ENCODE measurements at regions not wholly inside any gene's neighbourhood (a gene's known extent, or its start where the extent isn't known, plus 50 kb on each side); places are given as distances from the start of the nearest gene placed in this dataset.

- H3K9me3 Mint-ChIP-seq, result no peaks in the 10 kb centered on the region
- no peaks in the 10 kb centered on the region for H3K4me1 Mint-ChIP-seq (ENCODE audit: low read depth)
- DNase-seq (no peak), ATAC-seq (no peak)
- no peaks in the 10 kb centered on the region for H3K36me3 Mint-ChIP-seq (ENCODE audit: insufficient read depth)
- no peak overlapping the region for H3K4me3 Mint-ChIP-seq
- H3K27me3 Mint-ChIP-seq (ENCODE audit: low read depth), result no peaks in the 10 kb centered on the region
Observed at GRCh38 chr3:144244662-144245061, 273.0 kb downstream of the DIPK2A start.

DNA sequence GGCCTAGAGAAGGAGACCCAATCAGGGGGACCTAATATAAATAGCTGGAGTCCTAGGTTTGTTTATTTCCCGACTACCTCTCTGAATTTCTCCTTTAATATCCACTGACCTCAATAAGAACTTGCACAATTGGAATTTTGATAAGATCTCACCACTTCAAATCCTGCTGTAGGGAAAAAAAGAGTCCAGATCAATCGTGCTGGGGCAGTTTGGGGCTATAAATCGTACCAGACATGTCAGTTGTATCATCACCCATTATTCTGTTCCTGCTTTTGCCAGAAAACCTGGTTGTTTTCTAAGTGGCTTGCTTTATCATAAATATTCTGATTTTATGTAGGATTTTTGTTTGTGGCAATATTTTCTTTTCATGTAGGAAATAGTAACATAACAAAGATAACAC lies 281.3 kb downstream of the DIPK2A start:
- Mint-ChIP-seq H3K4me1 (ENCODE audit: low read depth) (no peaks in the 10 kb centered on the region), H3K4me3 (no peak overlapping the region), H3K36me3 (ENCODE audit: insufficient read depth) (no peaks in the 10 kb centered on the region), H3K27me3 (ENCODE audit: low read depth) (no peaks in the 10 kb centered on the region), H3K9me3 (no peaks in the 10 kb centered on the region)
- ATAC-seq (no peak), DNase-seq (no peak)

DNA sequence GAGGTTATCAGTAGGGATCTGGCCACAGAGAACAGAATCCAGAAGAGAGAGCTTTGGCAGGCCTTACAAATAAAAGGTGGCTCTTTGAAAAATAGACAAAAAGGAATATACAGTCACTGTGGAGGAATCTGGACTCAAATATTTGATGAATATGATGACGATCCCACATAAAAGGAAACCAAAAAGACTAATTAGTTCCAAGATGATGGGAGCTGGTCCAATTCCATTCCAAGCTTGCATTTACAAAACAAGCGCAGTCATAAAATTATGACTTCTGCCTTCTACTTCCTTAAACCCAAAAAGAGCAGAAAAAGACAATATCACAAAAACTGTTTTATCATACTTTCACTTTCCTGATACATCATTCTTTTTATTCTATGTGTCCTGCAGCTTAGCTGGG lies 285.8 kb downstream of the DIPK2A start:
- Mint-ChIP-seq H3K27me3 (ENCODE audit: low read depth) (peaks cover 2% of the 10 kb centered on the region), H3K4me3 (no peak overlapping the region), H3K9me3 (no peaks in the 10 kb centered on the region), H3K36me3 (ENCODE audit: insufficient read depth) (no peaks in the 10 kb centered on the region), H3K4me1 (ENCODE audit: low read depth) (no peaks in the 10 kb centered on the region)
- ATAC-seq (no peak), DNase-seq (no peak)

GRCh38 chr3:144259267-144259666 lies 287.6 kb downstream of the DIPK2A start:
- H3K4me3 Mint-ChIP-seq, result no peak overlapping the region
- H3K4me1 Mint-ChIP-seq (ENCODE audit: low read depth), result no peaks in the 10 kb centered on the region
- H3K36me3 Mint-ChIP-seq (ENCODE audit: insufficient read depth), result no peaks in the 10 kb centered on the region
- H3K9me3 Mint-ChIP-seq, result no peaks in the 10 kb centered on the region
- DNase-seq, result no peak
- no peak for ATAC-seq
- peaks cover 2% of the 10 kb centered on the region for H3K27me3 Mint-ChIP-seq (ENCODE audit: low read depth)

DNA sequence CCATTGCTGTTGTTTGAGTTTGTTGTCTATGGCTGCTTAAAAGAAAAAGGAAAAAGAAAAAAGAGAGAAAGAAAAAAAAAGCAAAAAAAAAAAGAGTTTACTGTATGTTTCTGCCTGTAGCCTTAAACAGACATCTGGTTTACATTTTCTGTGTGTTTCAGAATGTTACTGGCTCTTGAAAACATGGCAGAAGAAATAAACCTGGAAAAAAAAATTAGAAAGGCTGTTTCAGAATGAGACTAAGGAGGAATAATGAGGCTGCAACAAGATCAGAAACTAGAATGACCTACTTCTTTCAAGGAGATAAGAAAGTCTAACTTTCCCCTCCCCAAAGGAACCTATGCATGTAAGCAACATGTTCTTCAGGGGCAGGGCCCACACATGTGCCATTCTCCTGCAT lies 292.1 kb downstream of the DIPK2A start:
- no peak for ATAC-seq
- Mint-ChIP-seq H3K4me3 (no peak overlapping the region), H3K27me3 (ENCODE audit: low read depth) (peaks cover 2% of the 10 kb centered on the region), H3K9me3 (peaks cover 3% of the 10 kb centered on the region), H3K4me1 (ENCODE audit: low read depth) (no peaks in the 10 kb centered on the region), H3K36me3 (ENCODE audit: insufficient read depth) (no peaks in the 10 kb centered on the region)
- no peak for DNase-seq

DNA sequence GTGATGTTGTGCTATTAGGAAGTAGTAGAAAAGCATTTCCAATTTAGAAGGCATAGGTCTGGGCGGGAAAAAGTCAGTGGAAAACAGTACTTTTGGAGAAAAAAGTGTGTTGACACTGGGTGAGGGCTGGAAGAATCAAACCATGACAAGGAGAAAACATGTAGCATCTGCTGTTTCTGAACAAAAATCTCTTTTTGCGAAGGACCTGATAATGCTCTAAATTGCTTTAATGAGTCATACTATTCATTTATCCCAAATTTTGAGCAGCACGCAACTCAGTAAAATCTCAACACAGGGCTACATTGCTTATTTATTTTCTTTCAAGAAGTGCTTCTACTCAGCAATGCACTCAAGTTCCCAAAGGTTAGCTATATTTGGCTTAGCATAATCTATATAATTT lies 292.7 kb downstream of the DIPK2A start:
- H3K36me3 Mint-ChIP-seq (ENCODE audit: insufficient read depth), result no peaks in the 10 kb centered on the region
- DNase-seq, result no peak
- no peak overlapping the region for H3K4me3 Mint-ChIP-seq
- no peaks in the 10 kb centered on the region for H3K27me3 Mint-ChIP-seq (ENCODE audit: low read depth)
- H3K4me1 Mint-ChIP-seq (ENCODE audit: low read depth), result no peaks in the 10 kb centered on the region
- H3K9me3 Mint-ChIP-seq, result peaks cover 3% of the 10 kb centered on the region
- no peak for ATAC-seq

GRCh38 chr3:144264794-144265193 lies 293.2 kb downstream of the DIPK2A start:
- H3K36me3 Mint-ChIP-seq (ENCODE audit: insufficient read depth), result no peaks in the 10 kb centered on the region
- peaks cover 3% of the 10 kb centered on the region for H3K9me3 Mint-ChIP-seq
- no peaks in the 10 kb centered on the region for H3K27me3 Mint-ChIP-seq (ENCODE audit: low read depth)
- no peak for DNase-seq
- no peak overlapping the region for H3K4me3 Mint-ChIP-seq
- H3K4me1 Mint-ChIP-seq (ENCODE audit: low read depth), result no peaks in the 10 kb centered on the region
- ATAC-seq, result no peak

DNA sequence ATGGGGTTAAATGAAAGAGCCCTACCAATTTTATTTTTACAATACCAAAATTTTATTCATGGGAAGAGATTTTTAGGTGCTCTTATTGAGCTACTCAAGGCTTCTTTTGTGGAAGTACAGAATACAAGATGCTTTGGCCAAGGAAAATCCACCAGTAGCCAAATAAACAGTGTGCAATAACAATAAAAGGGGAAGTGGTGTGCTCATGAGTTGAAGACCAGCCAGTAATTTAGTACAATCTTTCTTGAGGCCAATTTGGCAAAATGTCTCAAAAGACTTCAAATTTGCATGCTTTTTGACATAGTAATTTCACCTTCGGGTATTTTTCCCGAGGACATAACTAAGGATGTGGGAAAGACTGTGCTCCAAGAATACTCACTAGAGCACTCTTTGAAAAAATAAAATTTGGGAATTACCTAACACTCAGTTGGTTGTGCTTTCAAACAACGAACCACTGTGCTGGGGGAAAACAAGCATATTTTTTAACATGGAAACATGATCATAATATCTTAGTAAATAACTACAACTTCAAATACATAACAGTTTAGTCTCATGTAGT lies 294.0 kb downstream of the DIPK2A start:
- ATAC-seq (no peak), DNase-seq (no peak)
- H3K9me3 Mint-ChIP-seq, result peaks cover 3% of the 10 kb centered on the region
- no peaks in the 10 kb centered on the region for H3K36me3 Mint-ChIP-seq (ENCODE audit: insufficient read depth)
- no peaks in the 10 kb centered on the region for H3K27me3 Mint-ChIP-seq (ENCODE audit: low read depth)
- H3K4me3 Mint-ChIP-seq, result no peak overlapping the region
- H3K4me1 Mint-ChIP-seq (ENCODE audit: low read depth), result no peaks in the 10 kb centered on the region

DNA sequence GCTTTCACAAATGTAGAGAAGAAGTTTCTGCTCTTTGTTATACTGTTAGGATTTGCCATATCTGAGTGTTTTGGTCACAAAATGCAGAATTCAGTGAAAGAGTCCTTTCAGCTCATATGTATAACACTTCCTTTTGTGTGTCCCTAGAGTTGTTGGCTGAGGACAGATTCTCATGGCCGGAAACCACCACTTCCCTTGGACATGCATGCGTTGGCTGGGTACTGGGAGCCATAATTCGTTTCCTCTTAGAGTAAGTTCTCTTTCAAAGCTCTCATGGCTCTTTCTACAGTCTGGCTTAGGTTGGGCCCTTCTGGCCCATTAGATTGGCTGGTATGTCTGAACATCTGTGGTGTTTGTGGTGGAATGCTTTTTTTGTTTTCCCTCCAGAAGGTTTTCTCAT lies 298.5 kb downstream of the DIPK2A start:
- Mint-ChIP-seq H3K4me3 (no peak overlapping the region), H3K36me3 (ENCODE audit: insufficient read depth) (no peaks in the 10 kb centered on the region), H3K4me1 (ENCODE audit: low read depth) (peaks cover 3% of the 10 kb centered on the region), H3K27me3 (ENCODE audit: low read depth) (no peaks in the 10 kb centered on the region), H3K9me3 (peaks cover 2% of the 10 kb centered on the region)
- DNase-seq (no peak), ATAC-seq (no peak)

GRCh38 chr3:144272680-144273079 lies 301.1 kb downstream of the DIPK2A start:
- no peaks in the 10 kb centered on the region for H3K27me3 Mint-ChIP-seq (ENCODE audit: low read depth)

GRCh38 chr3:144273601-144274000 lies 302.0 kb downstream of the DIPK2A start:
- peaks cover 5% of the 10 kb centered on the region for H3K4me1 Mint-ChIP-seq (ENCODE audit: low read depth)

More at GRCh38 chr3:144272680-144273079, 301.1 kb downstream of the DIPK2A start:
- ATAC-seq (no peak), DNase-seq (no peak)
- Mint-ChIP-seq H3K4me1 (ENCODE audit: low read depth) (peaks cover 5% of the 10 kb centered on the region), H3K4me3 (no peak overlapping the region), H3K36me3 (ENCODE audit: insufficient read depth) (no peaks in the 10 kb centered on the region), H3K9me3 (no peaks in the 10 kb centered on the region)

GRCh38 chr3:144275005-144275404 lies 303.4 kb downstream of the DIPK2A start:
- Mint-ChIP-seq H3K4me3 (no peak overlapping the region), H3K9me3 (no peaks in the 10 kb centered on the region), H3K27me3 (ENCODE audit: low read depth) (no peaks in the 10 kb centered on the region), H3K4me1 (ENCODE audit: low read depth) (peaks cover 5% of the 10 kb centered on the region), H3K36me3 (ENCODE audit: insufficient read depth) (no peaks in the 10 kb centered on the region)
- no peak for DNase-seq
- ATAC-seq, result no peak

More at GRCh38 chr3:144273601-144274000, 302.0 kb downstream of the DIPK2A start:
- no peaks in the 10 kb centered on the region for H3K27me3 Mint-ChIP-seq (ENCODE audit: low read depth)
- H3K36me3 Mint-ChIP-seq (ENCODE audit: insufficient read depth), result no peaks in the 10 kb centered on the region
- DNase-seq (no peak), ATAC-seq (no peak)
- no peak overlapping the region for H3K4me3 Mint-ChIP-seq
- no peaks in the 10 kb centered on the region for H3K9me3 Mint-ChIP-seq

- no peak for DNase-seq
- H3K4me1 Mint-ChIP-seq (ENCODE audit: low read depth), result no peaks in the 10 kb centered on the region
- H3K36me3 Mint-ChIP-seq (ENCODE audit: insufficient read depth), result no peaks in the 10 kb centered on the region
- no peaks in the 10 kb centered on the region for H3K9me3 Mint-ChIP-seq
- ATAC-seq, result no peak
- no peaks in the 10 kb centered on the region for H3K27me3 Mint-ChIP-seq (ENCODE audit: low read depth)
- no peak overlapping the region for H3K4me3 Mint-ChIP-seq
Observed at GRCh38 chr3:144282313-144282712, 310.7 kb downstream of the DIPK2A start.

DNA sequence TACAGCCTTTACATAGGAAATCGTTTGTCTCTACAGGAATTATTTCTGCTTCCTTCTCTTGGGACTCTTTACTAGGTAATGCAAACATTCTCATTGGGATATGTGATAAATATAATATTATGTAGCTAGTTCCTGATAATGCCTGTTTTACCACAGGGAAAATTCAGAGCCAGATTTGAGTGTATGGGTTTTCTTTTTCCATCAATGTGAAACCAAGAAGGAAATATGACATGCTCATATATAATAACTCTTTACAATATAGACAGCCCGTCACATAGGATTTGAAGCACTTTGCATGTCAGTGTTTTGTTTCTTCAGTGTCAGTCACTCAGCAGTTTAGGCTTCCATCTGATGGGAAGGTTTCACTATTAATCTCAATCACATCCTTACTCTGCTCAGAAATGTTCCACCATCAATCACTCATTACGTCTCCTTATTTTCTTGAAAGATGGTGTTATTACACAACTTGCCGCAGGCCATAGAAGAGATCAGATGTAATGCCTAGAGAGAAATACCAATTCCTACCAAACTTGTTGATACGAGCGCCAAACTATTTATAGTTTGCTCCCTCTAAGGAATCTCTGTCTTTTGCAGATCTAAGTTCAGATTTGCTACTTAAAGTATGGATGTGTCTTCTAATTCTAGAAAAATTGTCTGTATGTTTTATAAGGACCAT lies 314.8 kb downstream of the DIPK2A start:
- H3K36me3 Mint-ChIP-seq (ENCODE audit: insufficient read depth), result no peaks in the 10 kb centered on the region
- no peak for DNase-seq
- H3K27me3 Mint-ChIP-seq (ENCODE audit: low read depth), result peaks cover 4% of the 10 kb centered on the region
- ATAC-seq, result no peak
- H3K9me3 Mint-ChIP-seq, result peaks cover 7% of the 10 kb centered on the region
- H3K4me3 Mint-ChIP-seq, result no peak overlapping the region
- H3K4me1 Mint-ChIP-seq (ENCODE audit: low read depth), result no peaks in the 10 kb centered on the region

- peaks cover 4% of the 10 kb centered on the region for H3K27me3 Mint-ChIP-seq (ENCODE audit: low read depth)
- no peak for DNase-seq
- no peaks in the 10 kb centered on the region for H3K36me3 Mint-ChIP-seq (ENCODE audit: insufficient read depth)
- H3K9me3 Mint-ChIP-seq, result peaks cover 11% of the 10 kb centered on the region
- no peaks in the 10 kb centered on the region for H3K4me1 Mint-ChIP-seq (ENCODE audit: low read depth)
- ATAC-seq, result no peak
- no peak overlapping the region for H3K4me3 Mint-ChIP-seq
Observed at GRCh38 chr3:144287001-144287400, 315.4 kb downstream of the DIPK2A start.

Measured in activated T-cell treated with anti-CD3 and anti-CD28 coated beads, Interleukin-2, amount 50 U/mL, for 4 hours (primary cell).